Cardiac septum (tissue), 1 donor: ENCODE measurements at regions not wholly inside any gene's neighbourhood (a gene's known extent, or its start where the extent isn't known, plus 50 kb on each side); places are given as distances from the start of the nearest gene placed in this dataset.
"Not testable (repeated sequence)": the region's sequence is repeated elsewhere in the genome, so short reads cannot be mapped to it uniquely, and the experiment has no call there.

ENCODE experiments used
- DNase-seq: peaks from one replicate; pipeline ENCODE4 v3.0.0-alpha.2; 2020; ENCODE audit warnings: low spot score
- intact Hi-C: fragments of 100-400 bp; cut with DNase I; formaldehyde crosslinking; loops from one replicate; pipeline ENCODE4 v1.14.0; 2022
- donor health status: DM: no; HTN: no; CAD: no.

GRCh38 chr19:23984911-23985310, 70.2 kb downstream of the ZNF726 start:
- intact Hi-C loops, DNase-seq: not testable (repeated sequence)

DNA sequence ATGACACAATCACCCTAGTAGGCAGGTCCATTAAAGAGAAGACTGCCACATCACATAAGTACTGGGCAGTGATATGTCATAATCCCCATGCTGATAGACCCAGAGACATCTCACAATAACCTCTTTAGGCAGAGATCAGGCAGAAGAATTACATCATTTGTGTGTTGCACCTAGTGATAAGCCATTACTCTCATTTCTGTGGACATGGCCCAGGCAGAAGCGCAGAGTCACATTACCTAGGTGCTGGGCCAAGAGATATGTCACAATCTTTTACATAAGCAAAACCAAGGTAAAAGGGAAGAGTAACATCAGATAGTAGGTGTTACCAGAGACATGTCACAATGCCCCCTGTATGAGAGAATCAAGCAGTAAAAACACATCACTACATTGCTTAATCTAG, 71.9 kb downstream of the ZNF726 start:
- DNase-seq = no peak
- intact Hi-C loops = no loop called here

DNA sequence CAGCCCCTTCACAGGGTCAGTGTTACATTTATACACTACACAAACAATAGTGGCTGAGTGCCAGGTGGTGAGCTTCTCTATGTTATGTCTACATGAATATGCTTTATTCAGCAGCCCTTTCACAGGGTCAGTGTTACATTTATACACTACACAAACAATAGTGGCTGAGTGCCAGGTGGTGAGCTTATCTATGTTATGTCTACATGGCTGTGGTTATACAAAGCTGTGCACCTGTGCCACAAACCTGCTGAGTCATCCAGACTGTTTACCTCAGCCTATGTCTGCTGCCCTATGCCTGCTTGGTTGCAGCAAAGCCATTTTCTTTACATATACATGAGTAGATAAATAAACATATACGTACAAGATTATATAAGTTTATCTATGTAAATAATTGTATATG, 76.5 kb downstream of the ZNF726 start:
- intact Hi-C loops = no loop called here
- no peak for DNase-seq

- intact Hi-C loops = no loop called here
- no peak for DNase-seq
Measured at GRCh38 chr19:23992348-23992747, 77.7 kb downstream of the ZNF726 start.

- intact Hi-C loops = no loop called here
- no peak for DNase-seq
Measured at GRCh38 chr19:23993440-23993839, 78.8 kb downstream of the ZNF726 start.

DNA sequence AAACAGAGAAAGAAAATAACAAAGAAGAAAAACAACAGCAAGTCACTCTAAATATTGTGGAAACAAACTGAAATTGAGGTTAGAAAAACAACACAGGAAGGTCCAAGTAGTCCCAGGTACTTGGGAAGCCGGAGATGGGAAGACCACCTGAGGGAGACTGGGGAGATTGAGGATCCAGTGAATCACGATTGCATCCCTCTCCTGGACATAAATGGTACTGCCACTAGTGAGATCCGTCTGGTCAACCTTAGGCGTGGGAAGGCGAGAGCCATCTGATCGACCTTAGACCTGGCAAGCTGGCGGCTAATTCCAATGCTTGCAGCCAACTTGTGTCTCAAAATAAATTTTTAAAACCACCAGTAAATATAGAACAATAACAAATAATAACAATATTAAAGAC, 81.9 kb downstream of the ZNF726 start:
- intact Hi-C loops = no loop called here
- no peak for DNase-seq

DNA sequence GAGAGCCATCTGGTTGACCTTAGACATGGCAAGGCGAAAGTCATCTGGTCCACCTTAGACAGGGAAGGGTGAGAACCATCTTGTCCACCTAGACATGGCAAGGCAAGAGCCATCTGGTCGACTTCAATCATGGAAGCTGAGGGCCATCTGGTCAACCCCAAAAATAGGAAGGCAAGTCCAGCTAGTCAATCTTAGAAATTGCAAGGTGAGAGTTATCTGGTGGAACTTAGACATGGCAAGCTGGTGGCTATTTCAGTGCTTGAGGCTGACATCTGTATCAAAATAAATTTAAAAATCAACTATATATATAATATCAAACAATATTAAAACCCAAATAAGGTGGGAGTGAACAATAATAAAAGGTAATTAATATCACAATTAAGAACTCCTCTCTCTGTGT, 83.9 kb downstream of the ZNF726 start:
- intact Hi-C loops = no loop called here
- DNase-seq = no peak

- intact Hi-C loops = no loop called here
- no peak for DNase-seq
Measured at GRCh38 chr19:23999821-24000610, 85.3 kb downstream of the ZNF726 start.

- intact Hi-C loops = no loop called here
Measured at GRCh38 chr19:24000656-24001055, 86.0 kb downstream of the ZNF726 start.

GRCh38 chr19:24002256-24002945, 84.6 kb upstream of the ZNF254 start:
- DNase-seq = no peak
- intact Hi-C loops = no loop called here

More at GRCh38 chr19:24000656-24001055, 86.0 kb downstream of the ZNF726 start:
- no peak for DNase-seq

- intact Hi-C loops = no loop called here
Measured at GRCh38 chr19:24003537-24003936, 83.5 kb upstream of the ZNF254 start.

DNA sequence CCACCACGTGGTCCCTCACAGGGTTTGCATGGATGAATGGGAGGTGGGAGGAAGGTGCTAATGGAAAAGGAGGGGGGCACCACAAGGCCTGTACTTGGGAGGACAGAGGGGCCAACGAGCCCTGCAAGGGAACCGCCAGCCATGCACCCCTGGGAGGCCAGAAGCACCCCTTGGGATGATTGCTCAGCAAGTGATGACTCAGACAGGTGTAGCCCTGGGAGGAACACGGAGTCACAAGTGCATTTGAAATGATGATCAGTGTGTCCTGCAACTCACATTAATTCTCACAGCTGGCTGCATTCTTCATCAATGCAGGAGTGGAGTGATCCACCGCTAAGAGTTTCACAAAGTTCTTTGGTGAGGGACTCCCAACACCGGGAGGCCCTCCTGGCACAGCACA, 82.8 kb upstream of the ZNF254 start:
- DNase-seq = no peak
- intact Hi-C loops = no loop called here

More at GRCh38 chr19:24003537-24003936, 83.5 kb upstream of the ZNF254 start:
- DNase-seq = no peak

- intact Hi-C loops = loop anchor here (5.0 kb wide), 1 partner anchor 343 kb away; the partner anchor contains the start of gene ZNF675
Measured at GRCh38 chr19:24029941-24030636, 56.9 kb upstream of the ZNF254 start.

DNA sequence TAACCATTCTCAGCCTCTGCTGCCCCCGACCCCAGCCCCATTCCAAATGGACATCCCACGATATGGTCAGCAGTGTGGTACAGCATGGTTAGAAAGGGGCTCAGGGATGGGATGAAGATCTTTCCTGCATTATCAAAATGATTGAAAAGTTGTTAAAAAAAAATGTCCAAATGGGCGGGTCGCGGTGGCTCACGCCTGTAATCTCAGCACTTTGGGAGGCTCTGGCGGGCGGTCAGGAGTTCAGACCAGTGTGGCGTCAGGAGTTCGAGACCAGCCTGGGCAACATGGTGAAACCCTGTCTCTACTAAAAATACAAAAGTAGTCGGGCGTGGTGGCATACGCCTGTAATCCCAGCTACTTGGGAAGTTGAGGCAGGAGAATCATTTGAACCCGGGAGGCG, 54.3 kb upstream of the ZNF254 start:
- DNase-seq = no peak
- intact Hi-C loops = loop anchor here (5.0 kb wide), 1 partner anchor 345 kb away; the partner anchor contains the start of gene ZNF675

More at GRCh38 chr19:24029941-24030636, 56.9 kb upstream of the ZNF254 start:
- DNase-seq = no peak

DNA sequence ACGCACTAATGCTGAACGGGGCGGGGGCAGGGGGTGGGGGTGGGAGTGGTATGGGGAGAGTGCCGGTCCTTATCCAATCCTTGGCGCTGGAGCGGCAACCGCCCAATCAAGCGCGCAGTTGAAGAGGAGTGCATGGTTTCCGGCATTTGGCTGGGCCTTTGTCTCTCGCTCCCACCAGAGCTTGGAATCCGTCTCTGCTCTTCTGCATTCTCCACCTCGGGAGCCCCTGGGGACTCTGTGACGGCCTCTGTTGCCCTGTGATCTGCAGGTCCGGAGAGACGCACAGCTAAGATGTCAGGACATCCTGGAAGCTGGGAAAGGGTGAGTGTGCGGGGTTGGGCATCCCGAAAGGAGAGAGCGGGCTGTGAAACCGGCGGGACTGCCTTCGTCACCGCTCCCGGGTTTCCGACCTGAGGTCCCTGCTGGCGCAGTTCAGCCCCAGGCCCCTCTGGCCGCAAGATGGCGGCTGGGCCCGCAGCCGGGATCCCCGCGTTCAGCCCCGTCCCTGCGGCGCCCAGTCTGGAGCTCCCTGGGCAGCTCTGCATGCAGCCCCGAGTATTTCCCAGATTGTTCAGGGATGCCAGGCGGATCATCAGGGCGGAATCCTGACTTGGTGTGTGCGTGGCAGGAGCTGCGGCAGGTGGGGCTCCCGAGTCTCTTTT, 53.6 kb upstream of the ZNF254 start:
- intact Hi-C loops = loop anchor here (5.0 kb wide), 1 partner anchor 346 kb away; the partner anchor contains the start of gene ZNF675
- peak; percentile 94 for DNase-seq

GRCh38 chr19:24033963-24034342, 53.0 kb upstream of the ZNF254 start:
- DNase-seq = no peak
- intact Hi-C loops = loop anchor here (5.0 kb wide), 1 partner anchor 347 kb away; the partner anchor contains the start of gene ZNF675

- intact Hi-C loops, DNase-seq: not testable (repeated sequence)
Measured at GRCh38 chr19:24035261-24035880, 51.6 kb upstream of the ZNF254 start.
